ENCODE measurements at regions not wholly inside any gene's neighbourhood (a gene's known extent, or its start where the extent isn't known, plus 50 kb on each side); places are given as distances from the start of the nearest gene placed in this dataset.

GRCh38 chr15:66950114-66950513 lies 115.3 kb upstream of the SMAD3 start:
- DNase-seq, result no peak

GRCh38 chr15:66951531-66952320 lies 113.7 kb upstream of the SMAD3 start:
- DNase-seq, result no peak

- DNase-seq, result no peak
Observed at GRCh38 chr15:66952756-66953522, 112.5 kb upstream of the SMAD3 start.

GRCh38 chr15:66953523-66954229 lies 111.7 kb upstream of the SMAD3 start:
- DNase-seq, result no peak

GRCh38 chr15:66954601-66955000 lies 110.8 kb upstream of the SMAD3 start:
- no peak for DNase-seq

- no peak for DNase-seq
Observed at GRCh38 chr15:66955001-66955516, 110.3 kb upstream of the SMAD3 start.

GRCh38 chr15:66955871-66956585 lies 109.4 kb upstream of the SMAD3 start:
- no peak for DNase-seq

GRCh38 chr15:66956672-66957430 lies 108.6 kb upstream of the SMAD3 start:
- no peak for DNase-seq

GRCh38 chr15:66957431-66957720 lies 108.0 kb upstream of the SMAD3 start:
- no peak for DNase-seq

- no peak for DNase-seq
Observed at GRCh38 chr15:66959066-66959465, 106.3 kb upstream of the SMAD3 start.

- no peak for DNase-seq
Observed at GRCh38 chr15:66959875-66960274, 105.5 kb upstream of the SMAD3 start.

- no peak for DNase-seq
Observed at GRCh38 chr15:66960519-66960918, 104.9 kb upstream of the SMAD3 start.

- DNase-seq, result no peak
Observed at GRCh38 chr15:66961407-66961884, 104.0 kb upstream of the SMAD3 start.

- DNase-seq, result no peak
Observed at GRCh38 chr15:66961901-66962300, 103.5 kb upstream of the SMAD3 start.

- no peak for DNase-seq
Observed at GRCh38 chr15:66962522-66962921, 102.9 kb upstream of the SMAD3 start.

- no peak for DNase-seq
Observed at GRCh38 chr15:66963084-66963483, 102.3 kb upstream of the SMAD3 start.

- DNase-seq, result no peak
Observed at GRCh38 chr15:66963710-66964109, 101.7 kb upstream of the SMAD3 start.

- no peak for DNase-seq
Observed at GRCh38 chr15:66964111-66964738, 101.2 kb upstream of the SMAD3 start.

GRCh38 chr15:66964791-66965190 lies 100.6 kb upstream of the SMAD3 start:
- no peak for DNase-seq

GRCh38 chr15:66965201-66965900 lies 100.1 kb upstream of the SMAD3 start:
- no peak for DNase-seq

- DNase-seq, result peak; percentile 31
Observed at GRCh38 chr15:66966256-66966655, 99.1 kb upstream of the SMAD3 start.
